HuH-7.5 (cell line): ENCODE measurements at regions not wholly inside any gene's neighbourhood (a gene's known extent, or its start where the extent isn't known, plus 50 kb on each side); places are given as distances from the start of the nearest gene placed in this dataset.
"Not testable (repeated sequence)": the region's sequence is repeated elsewhere in the genome, so short reads cannot be mapped to it uniquely, and the experiment has no call there.

ENCODE experiments used
- DNase-seq: peaks from one replicate; pipeline ENCODE4 v3.0.0; 2011; ENCODE audit warnings: low spot score

GRCh38 chr15:99485153-99485961 lies 80.4 kb upstream of the MEF2A start:
- DNase-seq: no peak

GRCh38 chr15:99485992-99486370 lies 79.8 kb upstream of the MEF2A start:
- no peak for DNase-seq

DNA sequence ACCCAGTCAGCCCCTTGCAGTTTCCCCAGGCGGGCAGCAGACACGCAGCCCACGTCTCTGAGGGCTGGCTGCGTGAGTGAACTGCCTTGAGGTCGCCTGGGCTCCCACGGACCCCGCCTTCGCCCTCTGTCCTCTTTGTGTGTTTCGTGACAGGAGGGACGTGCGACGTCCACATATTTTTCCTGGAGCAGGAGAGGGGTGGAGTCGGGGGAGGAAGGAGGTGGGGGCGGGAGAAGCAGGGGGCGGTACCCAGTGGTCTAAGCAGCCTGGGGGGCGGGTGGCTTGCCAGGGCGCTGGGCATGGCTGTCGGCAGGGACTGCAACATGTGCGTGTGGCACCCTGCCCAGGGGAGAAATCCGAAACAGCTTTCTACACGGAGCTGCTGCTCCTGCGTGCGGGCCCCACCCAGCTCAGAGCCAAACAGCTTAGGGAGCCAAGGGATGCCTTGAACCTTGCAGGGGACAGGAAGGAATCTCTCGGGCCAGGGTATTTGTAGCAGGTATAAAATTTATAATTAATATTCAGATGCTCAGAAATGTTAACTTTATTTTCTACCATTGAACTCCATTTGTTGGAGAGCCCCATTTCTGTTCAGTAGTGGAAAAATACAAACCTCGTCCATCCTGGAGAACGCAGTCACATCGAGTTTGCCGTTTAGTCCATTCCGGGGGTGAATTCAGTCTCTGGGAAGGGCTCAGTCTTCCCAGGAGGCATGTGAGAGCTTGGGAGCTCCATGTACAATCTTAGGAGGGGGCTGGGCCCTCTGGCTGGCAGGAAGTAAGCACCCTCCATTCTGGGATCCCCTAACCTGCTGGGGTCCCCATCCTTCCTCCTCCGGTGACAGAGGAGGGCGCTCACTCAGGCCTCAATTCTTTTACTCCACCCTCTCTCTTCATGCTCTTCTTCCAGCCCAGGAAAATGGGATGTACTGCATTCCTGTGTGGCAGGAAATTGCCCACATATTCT lies 79.1 kb upstream of the MEF2A start:
- DNase-seq: peak; percentile 79

DNA sequence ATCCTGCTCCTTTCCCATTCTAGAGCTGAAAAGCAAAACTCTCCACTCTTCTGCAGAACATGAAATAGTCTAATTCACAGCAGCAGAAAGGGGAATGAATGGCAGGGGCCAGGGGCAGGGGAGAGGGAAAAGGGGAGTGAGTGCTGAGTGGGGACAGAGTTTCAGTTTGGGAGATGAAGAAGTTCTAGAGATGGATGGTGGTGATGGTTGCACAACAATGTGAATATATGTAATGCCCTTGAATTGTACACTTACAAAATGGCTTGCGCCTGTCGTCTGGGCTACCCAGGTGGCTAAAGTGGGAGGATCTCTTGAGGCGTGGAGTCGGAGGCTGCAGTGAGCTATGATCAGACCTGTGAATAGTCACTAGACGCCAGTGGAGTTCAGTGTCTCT lies 78.5 kb upstream of the MEF2A start:
- no peak for DNase-seq

DNA sequence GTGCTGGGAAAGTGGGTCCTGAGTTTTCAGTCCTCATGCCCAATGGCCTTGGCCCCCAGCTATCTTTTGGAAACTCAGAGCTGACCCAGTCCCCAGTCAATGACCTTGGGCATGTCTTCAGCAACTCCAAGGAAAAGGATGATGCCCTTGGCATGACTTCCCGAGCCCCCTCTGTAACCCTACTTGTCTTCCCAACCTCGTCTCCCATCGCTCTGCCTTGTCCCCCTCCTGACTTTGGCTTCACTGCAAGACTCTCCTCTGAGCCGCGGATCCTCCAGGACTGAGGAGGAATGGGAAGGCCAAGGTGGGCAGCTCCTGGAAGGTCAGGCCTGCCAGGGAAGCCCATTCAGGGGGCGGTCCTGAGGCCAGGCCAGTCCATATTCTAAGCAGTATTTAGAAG lies 73.5 kb upstream of the MEF2A start:
- DNase-seq: no peak

GRCh38 chr15:99492716-99493115 lies 73.1 kb upstream of the MEF2A start:
- no peak for DNase-seq

DNA sequence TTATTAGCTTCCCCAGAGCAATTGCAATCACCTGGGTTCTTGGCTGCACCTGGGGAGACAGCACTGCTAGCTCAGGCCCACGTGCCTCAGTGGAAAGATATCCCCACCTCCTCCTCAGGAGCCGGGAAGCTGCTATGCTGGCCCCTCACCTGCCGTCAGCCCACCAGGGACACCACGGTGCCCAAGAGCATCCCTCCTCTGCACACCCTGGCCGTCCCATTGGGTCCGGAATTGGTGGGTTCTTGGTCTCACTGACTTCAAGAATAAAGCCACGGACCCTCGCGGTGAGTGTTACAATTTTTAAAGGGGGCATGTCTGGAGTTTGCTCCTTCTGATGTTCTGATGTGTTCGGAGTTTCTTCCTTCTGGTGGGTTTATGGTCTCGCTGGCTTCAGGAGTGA lies 72.3 kb upstream of the MEF2A start:
- no peak for DNase-seq

GRCh38 chr15:99494536-99495233 lies 71.1 kb upstream of the MEF2A start:
- DNase-seq: not testable (repeated sequence)

GRCh38 chr15:99495430-99496301 lies 70.1 kb upstream of the MEF2A start:
- DNase-seq: no peak

GRCh38 chr15:99496302-99496629 lies 69.5 kb upstream of the MEF2A start:
- no peak for DNase-seq

GRCh38 chr15:99502182-99502581 lies 63.6 kb upstream of the MEF2A start:
- DNase-seq: no peak

DNA sequence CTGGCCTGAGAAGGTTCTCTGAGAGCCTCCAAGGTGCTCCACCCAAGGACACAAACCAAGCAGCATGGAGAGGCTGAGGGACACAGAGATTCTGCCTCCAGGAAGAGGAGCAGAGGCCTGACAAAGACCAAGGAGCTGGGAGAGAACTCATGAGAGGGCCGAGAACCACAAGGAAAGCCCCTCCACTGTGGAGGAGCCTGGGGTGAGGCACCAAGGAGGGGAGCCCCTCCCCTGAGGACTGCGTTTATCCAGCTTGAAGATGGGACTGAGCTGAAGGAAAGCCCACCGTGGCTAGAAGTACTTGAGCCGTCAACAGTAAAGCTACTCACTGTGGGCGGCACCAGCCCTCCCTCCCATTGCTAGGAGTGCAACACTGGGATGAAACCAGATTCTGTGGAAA lies 63.1 kb upstream of the MEF2A start:
- no peak for DNase-seq

DNA sequence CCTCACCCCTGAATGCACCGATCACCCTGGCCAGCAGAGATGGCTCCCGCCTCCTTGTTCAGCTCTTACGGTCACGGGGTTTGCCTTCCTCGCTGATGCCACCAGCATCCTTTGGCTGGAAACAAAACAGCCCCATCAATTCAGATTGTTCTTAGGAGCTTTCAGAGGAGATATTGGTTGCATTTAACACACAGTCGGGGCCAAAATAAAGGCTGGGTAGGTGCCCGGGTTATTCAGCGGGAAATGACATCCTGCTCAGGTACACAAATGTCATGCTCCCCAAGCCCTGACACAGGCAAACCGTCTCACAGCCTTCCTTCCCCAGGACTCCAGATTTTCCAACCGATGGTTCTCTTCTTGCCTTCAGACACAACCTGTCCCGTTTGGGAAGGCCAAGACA lies 62.4 kb upstream of the MEF2A start:
- no peak for DNase-seq

GRCh38 chr15:99504071-99504822 lies 61.5 kb upstream of the MEF2A start:
- no peak for DNase-seq

- no peak for DNase-seq
Measured at GRCh38 chr15:99504823-99505551, 60.8 kb upstream of the MEF2A start.

DNA sequence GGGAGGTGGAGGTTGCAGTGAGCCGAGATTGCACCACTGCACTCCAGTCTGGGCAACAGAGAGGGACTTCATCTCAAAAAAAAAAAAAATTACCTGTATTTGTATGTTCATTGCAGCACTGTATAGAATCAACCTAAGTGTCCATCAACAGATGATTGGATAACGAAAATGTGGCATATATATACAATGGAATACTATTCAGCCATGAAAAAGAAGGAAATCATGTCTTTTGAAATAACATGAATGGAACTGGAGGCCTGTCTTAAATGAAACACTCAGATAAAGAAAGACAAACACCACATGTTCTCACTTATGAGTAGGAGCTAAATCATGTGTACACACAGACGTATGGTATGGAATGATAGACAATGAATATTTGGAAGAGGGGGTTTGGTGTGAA lies 59.4 kb upstream of the MEF2A start:
- DNase-seq: no peak

DNA sequence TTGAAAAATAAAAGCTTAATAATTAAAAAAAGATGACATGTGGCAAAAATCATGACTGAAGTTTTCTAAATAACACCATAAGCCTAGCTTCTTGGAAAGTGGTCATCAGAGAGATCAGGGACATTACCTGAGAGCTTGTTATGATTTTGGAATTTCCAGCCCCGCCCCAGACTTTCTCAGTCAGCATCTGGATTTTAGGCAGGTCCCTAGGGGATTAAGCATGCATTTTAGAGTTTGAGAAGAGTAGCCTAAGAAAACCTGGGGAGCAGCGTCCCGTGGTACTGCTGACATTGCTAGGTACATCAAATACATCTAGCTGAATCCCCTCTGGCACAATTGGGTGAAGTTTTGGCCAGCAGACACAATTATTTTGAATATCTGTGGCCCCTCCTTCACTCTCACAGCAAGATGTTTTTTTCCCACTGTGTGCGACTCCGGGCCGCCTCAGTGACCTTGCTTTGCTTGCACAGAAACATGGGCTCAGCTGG lies 58.7 kb upstream of the MEF2A start:
- DNase-seq: no peak

- no peak for DNase-seq
Measured at GRCh38 chr15:99507504-99508310, 58.1 kb upstream of the MEF2A start.

DNA sequence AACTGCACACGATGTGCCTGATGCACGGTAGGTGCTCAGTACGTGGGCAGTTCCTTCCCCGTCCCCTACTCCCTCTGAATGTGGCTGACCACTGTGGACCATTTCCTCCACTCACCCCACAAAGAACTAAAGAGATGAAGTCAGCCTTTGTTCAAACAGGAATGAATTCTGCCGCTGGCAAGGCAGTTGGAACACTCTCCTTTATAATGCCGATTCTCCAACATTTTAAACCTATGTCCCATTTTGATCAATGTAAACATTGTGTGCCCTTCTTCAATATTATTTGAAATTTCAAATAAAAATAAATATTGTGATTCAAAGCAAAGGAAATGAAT lies 57.5 kb upstream of the MEF2A start:
- no peak for DNase-seq
